ENCODE measurements at regions not wholly inside any gene's neighbourhood (a gene's known extent, or its start where the extent isn't known, plus 50 kb on each side); places are given as distances from the start of the nearest gene placed in this dataset.

GRCh38 chr14:39897657-39898056 lies 465.4 kb upstream of the FBXO33 start:
- H2BK15ac ChIP-seq (ENCODE audit: low read depth, low read length): no peak overlapping the region
- H3K18ac ChIP-seq (ENCODE audit: insufficient read length, low read depth, low read length): no peak overlapping the region
- H3T11ph ChIP-seq (ENCODE audit: low read length): no peak overlapping the region
- TF ChIP-seq, protein P1, sequence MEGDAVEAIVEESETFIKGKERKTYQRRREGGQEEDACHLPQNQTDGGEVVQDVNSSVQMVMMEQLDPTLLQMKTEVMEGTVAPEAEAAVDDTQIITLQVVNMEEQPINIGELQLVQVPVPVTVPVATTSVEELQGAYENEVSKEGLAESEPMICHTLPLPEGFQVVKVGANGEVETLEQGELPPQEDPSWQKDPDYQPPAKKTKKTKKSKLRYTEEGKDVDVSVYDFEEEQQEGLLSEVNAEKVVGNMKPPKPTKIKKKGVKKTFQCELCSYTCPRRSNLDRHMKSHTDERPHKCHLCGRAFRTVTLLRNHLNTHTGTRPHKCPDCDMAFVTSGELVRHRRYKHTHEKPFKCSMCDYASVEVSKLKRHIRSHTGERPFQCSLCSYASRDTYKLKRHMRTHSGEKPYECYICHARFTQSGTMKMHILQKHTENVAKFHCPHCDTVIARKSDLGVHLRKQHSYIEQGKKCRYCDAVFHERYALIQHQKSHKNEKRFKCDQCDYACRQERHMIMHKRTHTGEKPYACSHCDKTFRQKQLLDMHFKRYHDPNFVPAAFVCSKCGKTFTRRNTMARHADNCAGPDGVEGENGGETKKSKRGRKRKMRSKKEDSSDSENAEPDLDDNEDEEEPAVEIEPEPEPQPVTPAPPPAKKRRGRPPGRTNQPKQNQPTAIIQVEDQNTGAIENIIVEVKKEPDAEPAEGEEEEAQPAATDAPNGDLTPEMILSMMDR (conservative IDR thresholded peaks at IDR 0.05): no peak
- H3K27me3 ChIP-seq (ENCODE audit: insufficient read depth, low read length): no peaks in the 10 kb centered on the region
- H3K4ac ChIP-seq (ENCODE audit: low read depth, low read length): no peak overlapping the region
- no peaks in the 10 kb centered on the region for H3K27me3 Mint-ChIP-seq (ENCODE audit: low read depth)
- no peak overlapping the region for H3K4me3 Mint-ChIP-seq
- no peak overlapping the region for H3K4me2 ChIP-seq (ENCODE audit: insufficient read depth, insufficient read length, low read length)
- no peak overlapping the region for H2BK20ac ChIP-seq (ENCODE audit: low read depth, low read length, poor library complexity, severe bottlenecking)
- H2BK12ac ChIP-seq (ENCODE audit: insufficient read length, low read depth, low read length): no peak overlapping the region
- H4K91ac ChIP-seq (ENCODE audit: insufficient read length, low read depth, low read length): no peak overlapping the region
- no peak overlapping the region for H4K5ac ChIP-seq (ENCODE audit: insufficient read length, low read depth, low read length)
- no peak overlapping the region for H3K27ac ChIP-seq (ENCODE audit: insufficient read length, low read depth, low read length)
- no peaks in the 10 kb centered on the region for H3K79me1 ChIP-seq (ENCODE audit: insufficient read depth, low read depth, low read length, poor library complexity, severe bottlenecking)
- H3K4me1 ChIP-seq (ENCODE audit: insufficient read depth, low read length): no peaks in the 10 kb centered on the region
- H3K23me2 ChIP-seq (ENCODE audit: insufficient read length, low read depth, low read length, poor library complexity, severe bottlenecking): no peaks in the 10 kb centered on the region
- H2BK5ac ChIP-seq (ENCODE audit: insufficient read length, low read length): no peak overlapping the region
- H2AFZ ChIP-seq (ENCODE audit: low read length): no peak overlapping the region
- no peaks in the 10 kb centered on the region for H3K9me3 ChIP-seq (ENCODE audit: control insufficient read depth, low read depth, low read length)
- H3K4me1 Mint-ChIP-seq: no peaks in the 10 kb centered on the region
- WGBS (ENCODE audit: extremely low coverage, insufficient read length, low lambda C conversion rate): no CpG with 5 or more reads among the region's 2 CpGs
- H3K23ac ChIP-seq (ENCODE audit: insufficient read length, low read depth, low read length): no peak overlapping the region
- H3K9ac ChIP-seq (ENCODE audit: extremely low read depth, insufficient read length, low read length): no peak overlapping the region
- H3K14ac ChIP-seq (ENCODE audit: insufficient read depth, low read length): no peak overlapping the region
- H2BK120ac ChIP-seq (ENCODE audit: low read depth, low read length, poor library complexity, severe bottlenecking): no peak overlapping the region
- H4K20me1 ChIP-seq (ENCODE audit: control insufficient read depth, insufficient read depth, insufficient read length): no peaks in the 10 kb centered on the region
- DNase-seq: no peak
- no peak overlapping the region for H3K27ac Mint-ChIP-seq
- peaks cover 0 to 14% (median 0%) of the 10 kb centered on the region in 3 experiments; a peak in 4 of 7 replicates for H3K36me3 Mint-ChIP-seq (ENCODE audit: insufficient read depth in 1 of 3, low read depth in 3 of 3)
- H4K8ac ChIP-seq (replicated peaks; ENCODE audit: insufficient read length, low read depth, low read length): no peak overlapping the region
- peaks cover 11 to 27% of the 10 kb centered on the region in 2 experiments; a peak in 4 of 5 replicates for H3K9me3 Mint-ChIP-seq
- no peaks in the 10 kb centered on the region for H3K79me2 ChIP-seq (ENCODE audit: insufficient read depth, low read length)
- no peak overlapping the region for H3K56ac ChIP-seq (ENCODE audit: insufficient read length, low read depth, low read length)
- no peak overlapping the region for H2AK5ac ChIP-seq (ENCODE audit: insufficient read length, low read length)
